GM12875 (cell line): ENCODE measurements at regions not wholly inside any gene's neighbourhood (a gene's known extent, or its start where the extent isn't known, plus 50 kb on each side); places are given as distances from the start of the nearest gene placed in this dataset.

ENCODE experiments used
- H3K4me3 ChIP-seq: one replicate; pipeline ENCODE4 v1.5.1; 2011; ENCODE audit warnings: low read depth, low read length, control low read depth
- CTCF ChIP-seq: IDR thresholded peaks from 2 replicates; pipeline ENCODE4 v1.5.1; 2011; ENCODE audit warnings: low read depth, mild to moderate bottlenecking, control low read depth, inconsistent platforms, low read length, moderate library complexity, borderline replicate concordance; ENCODE audit not compliant: insufficient read depth

DNA sequence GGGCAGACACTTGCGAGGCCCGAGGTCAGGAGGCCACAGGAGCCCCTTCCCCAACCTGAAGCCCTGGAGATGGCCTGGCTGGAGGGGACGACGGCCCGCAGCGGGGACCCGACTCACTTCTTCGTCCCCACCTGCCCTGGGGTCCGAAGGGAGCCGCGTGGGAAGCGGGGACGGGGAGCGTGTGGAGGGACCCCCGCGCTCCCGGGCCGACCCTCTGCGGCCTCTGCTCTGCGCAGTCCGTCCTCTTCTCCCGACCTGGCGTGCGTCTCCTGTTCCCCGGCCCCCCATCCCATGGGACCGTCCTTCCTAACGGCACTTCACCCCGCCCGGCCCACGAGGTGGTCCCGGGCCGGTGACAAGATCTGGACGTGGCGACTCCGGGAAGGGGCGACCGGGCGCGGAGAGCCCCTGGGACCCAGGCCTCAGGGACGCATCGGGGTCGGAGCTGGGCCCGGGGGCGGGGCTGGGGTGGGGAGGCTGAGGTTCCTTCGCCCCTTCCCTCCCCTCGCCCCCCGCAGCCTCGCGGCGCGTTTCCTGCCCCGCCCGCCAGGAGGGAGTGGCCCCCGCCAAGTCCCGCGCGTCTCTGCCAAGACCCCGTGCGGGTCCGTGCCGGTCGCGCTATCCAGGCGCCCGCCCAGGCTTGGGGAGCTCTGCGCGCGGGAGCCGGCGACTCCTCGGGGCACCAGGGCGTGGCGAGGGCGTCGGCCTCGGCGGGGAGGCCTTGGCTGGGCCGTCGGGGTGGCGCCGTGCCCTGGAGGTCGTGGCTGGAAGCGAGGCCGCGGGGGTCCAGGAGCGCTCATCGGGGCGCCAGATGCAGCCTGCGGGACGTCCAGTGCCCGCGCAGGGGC lies 97.1 kb downstream of the TNFAIP2 start:
- no peak for TF ChIP-seq CTCF
- H3K4me3 ChIP-seq: no peak overlapping the region

- no peak for TF ChIP-seq CTCF
- no peak overlapping the region for H3K4me3 ChIP-seq
These were observed 97.9 kb downstream of the TNFAIP2 start for GRCh38 chr14:103220982-103221641.

GRCh38 chr14:103221781-103222358 lies 98.6 kb downstream of the TNFAIP2 start:
- TF ChIP-seq CTCF: no peak
- H3K4me3 ChIP-seq: no peak overlapping the region

DNA sequence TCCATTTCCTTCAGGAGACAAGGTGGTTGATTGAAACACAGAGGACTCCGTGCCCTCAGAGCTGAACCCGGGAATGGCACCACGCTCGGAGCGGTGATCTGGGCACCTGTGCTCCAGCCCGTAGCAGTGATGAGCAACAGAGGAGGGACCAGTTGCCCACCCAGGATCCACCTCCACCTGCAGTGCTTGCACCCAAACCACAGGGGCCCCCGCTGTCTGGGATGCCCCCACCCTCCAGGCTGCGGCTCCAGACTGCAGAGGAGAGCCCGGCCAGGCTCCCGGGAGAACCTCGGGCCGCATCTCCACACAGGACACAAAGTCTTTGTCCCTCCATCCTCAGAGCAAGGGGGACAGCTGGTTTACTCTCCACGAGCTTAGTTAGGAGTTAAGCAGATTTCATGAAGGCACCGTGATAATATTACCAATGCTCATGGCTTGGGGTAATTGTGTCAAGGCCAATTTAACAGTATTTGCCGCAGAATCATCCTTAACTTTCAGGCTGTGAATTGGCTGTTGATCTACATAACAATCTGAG lies 100.6 kb downstream of the TNFAIP2 start:
- H3K4me3 ChIP-seq: no peak overlapping the region
- no peak for TF ChIP-seq CTCF

DNA sequence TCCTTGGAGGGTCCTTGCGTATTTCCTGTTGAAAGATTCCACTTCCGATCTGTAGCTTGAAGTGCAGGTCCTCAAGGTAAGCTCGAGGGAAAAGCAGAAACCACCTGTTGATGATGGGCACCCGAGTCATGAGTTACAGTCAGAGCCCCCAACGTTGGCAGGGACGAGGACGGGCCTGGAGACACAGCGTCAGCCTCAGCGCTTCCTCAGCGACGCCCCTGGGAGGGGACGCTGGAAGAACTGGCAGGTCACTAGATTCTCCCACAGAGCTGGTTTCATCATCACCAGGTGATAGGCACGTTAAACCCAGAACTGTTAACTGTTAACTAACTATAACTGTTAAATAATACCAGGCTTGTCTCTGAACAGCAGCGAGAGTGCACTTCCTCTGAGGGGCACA lies 101.8 kb downstream of the TNFAIP2 start:
- no peak for TF ChIP-seq CTCF
- no peak overlapping the region for H3K4me3 ChIP-seq

DNA sequence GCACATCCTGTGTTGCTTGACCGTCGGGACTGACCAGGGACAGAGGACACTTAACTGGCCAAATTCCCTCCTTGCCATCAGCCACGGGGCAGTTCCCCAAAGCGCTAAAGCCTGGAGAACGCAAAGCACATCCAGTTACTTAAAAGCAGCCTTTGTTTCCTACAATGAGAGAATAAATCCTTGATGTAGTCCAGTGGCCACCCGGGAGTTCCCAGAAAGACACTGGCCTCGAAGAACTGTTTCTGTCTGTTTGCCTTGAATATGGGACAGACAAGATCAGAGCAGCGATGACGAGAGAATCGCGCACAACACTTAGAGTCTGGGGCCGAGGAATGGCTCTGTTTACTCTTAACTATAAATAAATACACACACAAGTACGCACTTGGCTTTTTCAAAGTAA lies 102.2 kb downstream of the TNFAIP2 start:
- no peak for TF ChIP-seq CTCF
- H3K4me3 ChIP-seq: no peak overlapping the region
